Parathyroid adenoma (tissue), 2 donors: ENCODE measurements at regions not wholly inside any gene's neighbourhood (a gene's known extent, or its start where the extent isn't known, plus 50 kb on each side); places are given as distances from the start of the nearest gene placed in this dataset.

ENCODE experiments used
- H2AFZ ChIP-seq: fragments of 300-600 bp; sonication (generic); one replicate; pipeline ENCODE4 v1.7.0; 2017; ENCODE audit warnings: antibody characterized with exemption, mild to moderate bottlenecking
- H3K27ac ChIP-seq: fragments of 300-600 bp; sonication (generic); one replicate; pipeline ENCODE4 v1.7.0; 2017
- H3K27me3 ChIP-seq: fragments of 300-600 bp; sonication (generic); one replicate; pipeline ENCODE4 v1.7.0; 2017; ENCODE audit warnings: low read length; ENCODE audit not compliant: control insufficient read depth, insufficient read depth
- H3K36me3 ChIP-seq: fragments of 300-600 bp; sonication (generic); one replicate; pipeline ENCODE4 v1.7.0; 2017; ENCODE audit warnings: low read length; ENCODE audit not compliant: control insufficient read depth, insufficient read depth
- H3K4me1 ChIP-seq: fragments of 300-600 bp; sonication (generic); one replicate; pipeline ENCODE4 v1.7.0; 2017; ENCODE audit warnings: control low read depth
- H3K4me2 ChIP-seq: fragments of 300-600 bp; sonication (generic); one replicate; pipeline ENCODE4 v1.7.0; 2017; ENCODE audit warnings: low read length
- H3K4me3 ChIP-seq: fragments of 300-600 bp; sonication (generic); one replicate; pipeline ENCODE4 v1.7.0; 2017; ENCODE audit warnings: low read depth, low read length
- H3K79me2 ChIP-seq: fragments of 300-600 bp; sonication (generic); one replicate; pipeline ENCODE4 v1.7.0; 2017; ENCODE audit warnings: control low read depth
- H3K9ac ChIP-seq: fragments of 300-600 bp; sonication (generic); one replicate; pipeline ENCODE4 v1.7.0; 2017; ENCODE audit warnings: mild to moderate bottlenecking
- H3K9me3 ChIP-seq: fragments of 300-600 bp; sonication (generic); one replicate; pipeline ENCODE4 v1.7.0; 2017; ENCODE audit warnings: low read length; ENCODE audit not compliant: control insufficient read depth
- CTCF ChIP-seq: fragments of 300-600 bp; sonication (generic); IDR thresholded peaks from one replicate; pipeline ENCODE4 v1.7.0; 2017; ENCODE audit warnings: antibody characterized with exemption, mild to moderate bottlenecking
- donor health status: primary hyperparathyroidism.

- H3K4me2 ChIP-seq: no peak overlapping the region
- H3K4me1 ChIP-seq: peaks cover 19% of the 10 kb centered on the region
- H3K36me3 ChIP-seq: no peaks in the 10 kb centered on the region
- H3K9ac ChIP-seq: no peak overlapping the region
- TF ChIP-seq CTCF: no peak
- H3K27ac ChIP-seq: no peak overlapping the region
- no peaks in the 10 kb centered on the region for H3K9me3 ChIP-seq
- H3K79me2 ChIP-seq: no peaks in the 10 kb centered on the region
- H2AFZ ChIP-seq: no peak overlapping the region
- H3K4me3 ChIP-seq: no peak overlapping the region
- no peaks in the 10 kb centered on the region for H3K27me3 ChIP-seq
These were observed 61.6 kb upstream of the KIAA1217 start for GRCh38 chr10:24147321-24147720.

DNA sequence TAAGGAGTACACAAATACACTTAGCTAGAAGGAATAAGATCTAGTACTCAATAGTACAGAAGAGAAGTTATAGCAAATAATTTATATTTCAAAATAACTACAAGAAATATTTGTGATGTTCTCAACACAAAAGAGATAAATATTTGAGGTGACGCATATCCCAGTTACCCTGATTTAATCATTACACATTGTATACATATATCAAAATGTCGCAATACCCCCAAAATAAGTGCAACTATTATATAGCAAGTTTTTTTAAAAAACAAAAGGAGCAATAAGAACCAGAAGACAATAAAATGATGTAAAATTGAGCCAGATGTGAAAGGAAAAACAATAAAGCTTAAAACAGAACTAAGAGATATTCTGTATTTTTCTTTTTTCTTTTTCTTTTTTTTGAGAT, 59.3 kb upstream of the KIAA1217 start:
- peaks cover 11% of the 10 kb centered on the region for H3K4me1 ChIP-seq
- no peak overlapping the region for H3K27ac ChIP-seq
- H3K9ac ChIP-seq: no peak overlapping the region
- H3K4me2 ChIP-seq: no peak overlapping the region
- no peaks in the 10 kb centered on the region for H3K9me3 ChIP-seq
- H3K4me3 ChIP-seq: no peak overlapping the region
- no peaks in the 10 kb centered on the region for H3K79me2 ChIP-seq
- no peak for TF ChIP-seq CTCF
- no peaks in the 10 kb centered on the region for H3K36me3 ChIP-seq
- no peak overlapping the region for H2AFZ ChIP-seq
- no peaks in the 10 kb centered on the region for H3K27me3 ChIP-seq

DNA sequence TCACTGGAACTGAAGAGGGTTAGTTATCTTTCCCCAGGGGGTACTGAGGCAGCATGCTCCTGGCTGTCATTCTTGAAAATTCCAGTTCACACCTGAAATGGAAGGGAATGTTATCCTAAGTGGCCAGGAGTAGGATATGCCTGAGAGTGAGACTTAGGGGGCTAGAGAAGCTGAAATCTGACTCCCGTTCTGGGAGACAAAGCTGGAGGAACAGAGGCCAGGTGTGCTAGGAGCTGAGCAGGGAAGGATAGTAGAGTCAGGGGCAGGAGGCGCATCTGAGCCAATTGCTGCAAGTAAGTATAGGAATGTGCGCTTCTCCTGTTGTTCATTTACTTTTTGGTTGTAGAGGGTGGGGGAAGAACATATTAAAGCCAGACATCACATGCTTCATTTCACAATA, 58.1 kb upstream of the KIAA1217 start:
- Histone ChIP-seq H3K9me3 (no peaks in the 10 kb centered on the region), H3K27ac (no peak overlapping the region), H3K4me3 (no peak overlapping the region), H3K4me1 (peaks cover 3% of the 10 kb centered on the region), H2AFZ (no peak overlapping the region), H3K79me2 (no peaks in the 10 kb centered on the region), H3K36me3 (no peaks in the 10 kb centered on the region), H3K4me2 (no peak overlapping the region), H3K27me3 (no peaks in the 10 kb centered on the region), H3K9ac (no peak overlapping the region)
- TF ChIP-seq CTCF: no peak

- peaks cover 3% of the 10 kb centered on the region for H3K4me1 ChIP-seq
- H3K27ac ChIP-seq: no peak overlapping the region
- H3K27me3 ChIP-seq: no peaks in the 10 kb centered on the region
- no peak overlapping the region for H3K9ac ChIP-seq
- H3K9me3 ChIP-seq: no peaks in the 10 kb centered on the region
- H3K4me2 ChIP-seq: peak overlapping the region; percentile 16
- TF ChIP-seq CTCF: no peak
- H3K79me2 ChIP-seq: no peaks in the 10 kb centered on the region
- no peak overlapping the region for H2AFZ ChIP-seq
- H3K36me3 ChIP-seq: no peaks in the 10 kb centered on the region
- H3K4me3 ChIP-seq: no peak overlapping the region
These were observed 56.7 kb upstream of the KIAA1217 start for GRCh38 chr10:24152270-24152669.

DNA sequence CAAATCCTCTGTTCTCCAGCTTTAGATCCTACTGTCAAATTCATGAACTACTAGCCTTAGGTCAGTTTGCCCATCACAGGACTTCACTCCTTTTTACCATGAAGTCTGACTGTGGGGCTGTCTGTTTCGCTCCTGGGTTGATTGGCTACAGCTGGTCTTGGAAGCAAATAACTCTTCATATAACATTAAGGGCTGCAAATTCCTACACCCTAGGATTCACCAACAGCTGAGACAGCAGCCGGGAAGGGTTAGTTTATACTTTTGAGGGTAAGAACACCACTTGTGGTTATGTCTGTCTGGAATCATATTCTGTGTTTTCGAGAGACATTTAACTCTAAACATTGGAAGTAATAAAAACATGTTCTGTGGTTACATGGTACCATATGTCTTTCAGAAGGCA, 55.9 kb upstream of the KIAA1217 start:
- Histone ChIP-seq H3K4me2 (no peak overlapping the region), H3K27me3 (no peaks in the 10 kb centered on the region), H3K79me2 (no peaks in the 10 kb centered on the region), H3K27ac (no peak overlapping the region), H2AFZ (peak overlapping the region; percentile 27), H3K36me3 (no peaks in the 10 kb centered on the region), H3K9ac (no peak overlapping the region), H3K9me3 (no peaks in the 10 kb centered on the region), H3K4me3 (no peak overlapping the region), H3K4me1 (peaks cover 3% of the 10 kb centered on the region)
- TF ChIP-seq CTCF: no peak
